ENCODE measurements at regions not wholly inside any gene's neighbourhood (a gene's known extent, or its start where the extent isn't known, plus 50 kb on each side); places are given as distances from the start of the nearest gene placed in this dataset.
A peak's percentile ranks its signal among the peaks of the same experiment; 100 is the strongest.

DNA sequence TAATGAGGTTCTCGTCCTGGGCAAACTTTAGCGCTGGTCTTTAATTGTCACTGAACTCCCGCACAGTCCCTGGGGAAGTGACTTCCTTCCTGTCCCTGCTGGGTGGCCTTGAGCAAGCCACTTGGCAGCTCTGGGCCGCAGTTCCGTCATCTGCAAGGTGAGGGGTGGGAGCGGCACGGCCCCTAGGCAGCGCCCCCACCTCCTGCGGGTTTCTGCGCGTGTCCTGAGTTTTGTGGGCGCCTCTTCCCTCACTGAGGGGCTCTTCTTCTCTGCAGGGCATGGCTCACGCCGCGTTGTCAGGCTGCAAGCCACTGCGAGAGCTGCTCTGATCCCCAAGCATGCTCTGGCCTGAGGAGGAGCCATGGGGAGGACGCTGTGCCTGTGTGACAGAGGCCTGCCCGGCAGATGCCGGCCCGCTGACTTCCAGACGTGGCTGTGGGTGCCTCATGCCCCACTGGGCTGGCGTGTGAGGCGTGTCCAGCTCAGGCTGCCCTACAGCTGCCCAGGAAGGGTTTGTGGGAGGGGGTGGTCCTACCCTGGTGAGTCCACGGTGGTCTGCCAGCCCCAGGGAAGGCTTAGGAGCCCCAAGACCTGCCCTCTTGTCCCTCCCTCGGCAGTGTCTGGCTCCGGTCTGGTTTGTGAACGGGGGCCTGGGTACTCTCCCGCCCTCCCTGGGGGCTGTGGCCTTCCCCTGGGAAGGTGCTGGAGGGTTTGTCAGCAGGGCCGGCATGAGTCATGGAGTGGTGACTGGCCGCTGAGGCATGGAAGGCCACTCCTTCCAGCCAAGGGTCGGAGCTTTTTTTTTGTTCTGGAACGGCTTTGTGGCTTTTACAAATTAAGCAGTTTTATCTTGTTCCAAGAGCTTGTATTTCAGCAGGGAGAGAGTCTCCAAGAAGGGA, 182.0 kb downstream of the SEC14L1 start (continued):
- no peak for TF ChIP-seq GLI4 (CRISPR knock-in tag; IDR thresholded peaks at IDR 0.05; ENCODE audit: borderline replicate concordance)
- TF ChIP-seq, protein P1, sequence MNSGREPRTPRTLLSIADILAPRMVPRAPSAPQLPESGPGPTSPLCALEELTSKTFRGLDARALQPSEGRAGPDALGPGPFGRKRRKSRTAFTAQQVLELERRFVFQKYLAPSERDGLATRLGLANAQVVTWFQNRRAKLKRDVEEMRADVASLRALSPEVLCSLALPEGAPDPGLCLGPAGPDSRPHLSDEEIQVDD (CRISPR knock-in tag; IDR thresholded peaks at IDR 0.05; ENCODE audit: borderline replicate concordance), result no peak
- no peak for TF ChIP-seq ZNF563 (CRISPR knock-in tag; IDR thresholded peaks at IDR 0.05)
- no peak for TF ChIP-seq PTBP1 (IDR thresholded peaks at IDR 0.05; ENCODE audit: low read depth, low read length, poor library complexity, severe bottlenecking)
- no peak for TF ChIP-seq CEBPZ (IDR thresholded peaks at IDR 0.05; ENCODE audit: low read length)
- no peak for TF ChIP-seq ATF1 (CRISPR knock-in tag; IDR thresholded peaks at IDR 0.05)
- TF ChIP-seq ZNF547 (CRISPR knock-in tag; IDR thresholded peaks at IDR 0.05), result no peak
- TF ChIP-seq ZNF576 (CRISPR knock-in tag; IDR thresholded peaks at IDR 0.05), result peak; percentile 71; the same call in 1 of the 2 replicates
- no peak for TF ChIP-seq ZSCAN22 (CRISPR knock-in tag; IDR thresholded peaks at IDR 0.05)
- no peak for TF ChIP-seq ASH2L (IDR thresholded peaks at IDR 0.05; ENCODE audit: insufficient read length, low read depth, low read length)
- peak; percentile 78 for TF ChIP-seq ZNF792 (CRISPR knock-in tag; IDR thresholded peaks at IDR 0.05)
- TF ChIP-seq, protein P2, sequence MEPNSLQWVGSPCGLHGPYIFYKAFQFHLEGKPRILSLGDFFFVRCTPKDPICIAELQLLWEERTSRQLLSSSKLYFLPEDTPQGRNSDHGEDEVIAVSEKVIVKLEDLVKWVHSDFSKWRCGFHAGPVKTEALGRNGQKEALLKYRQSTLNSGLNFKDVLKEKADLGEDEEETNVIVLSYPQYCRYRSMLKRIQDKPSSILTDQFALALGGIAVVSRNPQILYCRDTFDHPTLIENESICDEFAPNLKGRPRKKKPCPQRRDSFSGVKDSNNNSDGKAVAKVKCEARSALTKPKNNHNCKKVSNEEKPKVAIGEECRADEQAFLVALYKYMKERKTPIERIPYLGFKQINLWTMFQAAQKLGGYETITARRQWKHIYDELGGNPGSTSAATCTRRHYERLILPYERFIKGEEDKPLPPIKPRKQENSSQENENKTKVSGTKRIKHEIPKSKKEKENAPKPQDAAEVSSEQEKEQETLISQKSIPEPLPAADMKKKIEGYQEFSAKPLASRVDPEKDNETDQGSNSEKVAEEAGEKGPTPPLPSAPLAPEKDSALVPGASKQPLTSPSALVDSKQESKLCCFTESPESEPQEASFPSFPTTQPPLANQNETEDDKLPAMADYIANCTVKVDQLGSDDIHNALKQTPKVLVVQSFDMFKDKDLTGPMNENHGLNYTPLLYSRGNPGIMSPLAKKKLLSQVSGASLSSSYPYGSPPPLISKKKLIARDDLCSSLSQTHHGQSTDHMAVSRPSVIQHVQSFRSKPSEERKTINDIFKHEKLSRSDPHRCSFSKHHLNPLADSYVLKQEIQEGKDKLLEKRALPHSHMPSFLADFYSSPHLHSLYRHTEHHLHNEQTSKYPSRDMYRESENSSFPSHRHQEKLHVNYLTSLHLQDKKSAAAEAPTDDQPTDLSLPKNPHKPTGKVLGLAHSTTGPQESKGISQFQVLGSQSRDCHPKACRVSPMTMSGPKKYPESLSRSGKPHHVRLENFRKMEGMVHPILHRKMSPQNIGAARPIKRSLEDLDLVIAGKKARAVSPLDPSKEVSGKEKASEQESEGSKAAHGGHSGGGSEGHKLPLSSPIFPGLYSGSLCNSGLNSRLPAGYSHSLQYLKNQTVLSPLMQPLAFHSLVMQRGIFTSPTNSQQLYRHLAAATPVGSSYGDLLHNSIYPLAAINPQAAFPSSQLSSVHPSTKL (CRISPR knock-in tag; IDR thresholded peaks at IDR 0.05), result peak; percentile 55; the same call in 1 of the 2 replicates
- peak; percentile 34; the same call in 1 of the 2 replicates for TF ChIP-seq ZNF20 (CRISPR knock-in tag; IDR thresholded peaks at IDR 0.05)
- TF ChIP-seq, protein P3, sequence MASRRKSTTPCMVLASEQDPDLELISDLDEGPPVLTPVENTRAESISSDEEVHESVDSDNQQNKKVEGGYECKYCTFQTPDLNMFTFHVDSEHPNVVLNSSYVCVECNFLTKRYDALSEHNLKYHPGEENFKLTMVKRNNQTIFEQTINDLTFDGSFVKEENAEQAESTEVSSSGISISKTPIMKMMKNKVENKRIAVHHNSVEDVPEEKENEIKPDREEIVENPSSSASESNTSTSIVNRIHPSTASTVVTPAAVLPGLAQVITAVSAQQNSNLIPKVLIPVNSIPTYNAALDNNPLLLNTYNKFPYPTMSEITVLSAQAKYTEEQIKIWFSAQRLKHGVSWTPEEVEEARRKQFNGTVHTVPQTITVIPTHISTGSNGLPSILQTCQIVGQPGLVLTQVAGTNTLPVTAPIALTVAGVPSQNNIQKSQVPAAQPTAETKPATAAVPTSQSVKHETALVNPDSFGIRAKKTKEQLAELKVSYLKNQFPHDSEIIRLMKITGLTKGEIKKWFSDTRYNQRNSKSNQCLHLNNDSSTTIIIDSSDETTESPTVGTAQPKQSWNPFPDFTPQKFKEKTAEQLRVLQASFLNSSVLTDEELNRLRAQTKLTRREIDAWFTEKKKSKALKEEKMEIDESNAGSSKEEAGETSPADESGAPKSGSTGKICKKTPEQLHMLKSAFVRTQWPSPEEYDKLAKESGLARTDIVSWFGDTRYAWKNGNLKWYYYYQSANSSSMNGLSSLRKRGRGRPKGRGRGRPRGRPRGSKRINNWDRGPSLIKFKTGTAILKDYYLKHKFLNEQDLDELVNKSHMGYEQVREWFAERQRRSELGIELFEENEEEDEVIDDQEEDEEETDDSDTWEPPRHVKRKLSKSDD (CRISPR knock-in tag; IDR thresholded peaks at IDR 0.05; ENCODE audit: low read depth), result no peak
- 0 out of 2 replicates have a peak, but pooled peaks have one; percentile 34 for TF ChIP-seq SPEN (CRISPR knock-in tag; IDR thresholded peaks at IDR 0.05; ENCODE audit: low read depth)
- TF ChIP-seq MYNN (CRISPR knock-in tag; IDR thresholded peaks at IDR 0.05; ENCODE audit: low read depth), result no peak; the same call in 1 of the 2 replicates
- TF ChIP-seq GATAD2A (CRISPR knock-in tag; IDR thresholded peaks at IDR 0.05), result peak; percentile 56; the same call in 1 of the 2 replicates
- TF ChIP-seq ZSCAN20 (CRISPR knock-in tag; IDR thresholded peaks at IDR 0.05; ENCODE audit: borderline replicate concordance), result no peak

Measured in HepG2 (cell line).